OCI-LY3 (cell line): ENCODE measurements at regions not wholly inside any gene's neighbourhood (a gene's known extent, or its start where the extent isn't known, plus 50 kb on each side); places are given as distances from the start of the nearest gene placed in this dataset.

ENCODE experiments used
- H2AFZ ChIP-seq: fragments of 200-600, 300-600 bp; shearing (Covaris generic); 2 replicates; pipeline ENCODE4 v1.6.0; 2014; ENCODE audit warnings: antibody characterized with exemption, low read depth, low read length
- H3K27ac ChIP-seq: fragments of 200-600, 300-600 bp; sonication (generic); 2 replicates; pipeline ENCODE4 v1.5.1; 2014; ENCODE audit warnings: mild to moderate bottlenecking, low read length, moderate library complexity, mixed read lengths
- H3K27me3 ChIP-seq: fragments of 200-600, 300-600 bp; sonication (generic); 2 replicates; pipeline ENCODE4 v1.6.1; 2014; ENCODE audit warnings: low read depth, low read length, mixed read lengths
- H3K36me3 ChIP-seq: fragments of 200-600, 300-600 bp; sonication (generic); replicated peaks from 2 replicates; pipeline ENCODE3; 2014; ENCODE audit warnings: low read depth, low read length, mixed read lengths
- H3K4me1 ChIP-seq: fragments of 300-600, 200-600 bp; sonication (generic); 2 replicates; pipeline ENCODE4 v1.6.1; 2014; ENCODE audit warnings: low read length, mixed read lengths
- H3K4me2 ChIP-seq: fragments of 200-600, 300-600 bp; sonication (generic); 2 replicates; pipeline ENCODE4 v1.6.1; 2014; ENCODE audit warnings: low read length, mixed read lengths
- H3K4me3 ChIP-seq: fragments of 300-600, 200-600 bp; sonication (generic); 2 replicates; pipeline ENCODE4 v1.5.1; 2014; ENCODE audit warnings: antibody characterized with exemption, mild to moderate bottlenecking, low read length, moderate library complexity
- H3K79me2 ChIP-seq: fragments of 300-600, 200-600 bp; shearing (Covaris generic); 2 replicates; pipeline ENCODE4 v1.6.1; 2014; ENCODE audit warnings: mild to moderate bottlenecking, low read length, mixed read lengths
- H3K9ac ChIP-seq: fragments of 300-600, 200-600 bp; shearing (Covaris generic); 2 replicates; pipeline ENCODE4 v1.6.0; 2014; ENCODE audit warnings: mild to moderate bottlenecking, low read length, moderate library complexity
- H3K9me3 ChIP-seq: fragments of 200-600, 300-600 bp; shearing (Covaris generic); 2 replicates; pipeline ENCODE4 v1.6.1; 2014; ENCODE audit warnings: low read length, mixed read lengths; ENCODE audit not compliant: insufficient read depth
- H4K20me1 ChIP-seq: fragments of 200-600, 300-600 bp; sonication (generic); 2 replicates; pipeline ENCODE4 v1.6.1; 2016; ENCODE audit warnings: low read length, mixed read lengths; ENCODE audit not compliant: insufficient read depth
- EZH2phosphoT487 ChIP-seq: fragments of 200-600 bp; shearing (Covaris generic); IDR thresholded peaks from 2 replicates; pipeline ENCODE4 v1.6.1; 2018; ENCODE audit warnings: antibody characterized with exemption, mixed run types, low read depth
- TF ChIP-seq, protein P1 (sequence below): fragments of 200-600, 300-600 bp; sonication (generic); IDR thresholded peaks from 2 replicates; pipeline ENCODE4 v1.5.1; 2014; ENCODE audit warnings: antibody characterized with exemption, low read length, low read depth

- no peaks in the 10 kb centered on the region for H3K27me3 ChIP-seq
- TF ChIP-seq, protein P1, sequence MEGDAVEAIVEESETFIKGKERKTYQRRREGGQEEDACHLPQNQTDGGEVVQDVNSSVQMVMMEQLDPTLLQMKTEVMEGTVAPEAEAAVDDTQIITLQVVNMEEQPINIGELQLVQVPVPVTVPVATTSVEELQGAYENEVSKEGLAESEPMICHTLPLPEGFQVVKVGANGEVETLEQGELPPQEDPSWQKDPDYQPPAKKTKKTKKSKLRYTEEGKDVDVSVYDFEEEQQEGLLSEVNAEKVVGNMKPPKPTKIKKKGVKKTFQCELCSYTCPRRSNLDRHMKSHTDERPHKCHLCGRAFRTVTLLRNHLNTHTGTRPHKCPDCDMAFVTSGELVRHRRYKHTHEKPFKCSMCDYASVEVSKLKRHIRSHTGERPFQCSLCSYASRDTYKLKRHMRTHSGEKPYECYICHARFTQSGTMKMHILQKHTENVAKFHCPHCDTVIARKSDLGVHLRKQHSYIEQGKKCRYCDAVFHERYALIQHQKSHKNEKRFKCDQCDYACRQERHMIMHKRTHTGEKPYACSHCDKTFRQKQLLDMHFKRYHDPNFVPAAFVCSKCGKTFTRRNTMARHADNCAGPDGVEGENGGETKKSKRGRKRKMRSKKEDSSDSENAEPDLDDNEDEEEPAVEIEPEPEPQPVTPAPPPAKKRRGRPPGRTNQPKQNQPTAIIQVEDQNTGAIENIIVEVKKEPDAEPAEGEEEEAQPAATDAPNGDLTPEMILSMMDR = no peak
- no peak for TF ChIP-seq EZH2phosphoT487
- H3K27ac ChIP-seq = no peak overlapping the region
These were observed 384.5 kb upstream of the DDHD1 start for GRCh38 chr14:53537422-53538315.

GRCh38 chr14:53536446-53536845 is 383.3 kb upstream of the DDHD1 start:
- TF ChIP-seq, protein P1 = no peak
- TF ChIP-seq EZH2phosphoT487 = no peak
- H4K20me1 ChIP-seq = no peaks in the 10 kb centered on the region
- no peaks in the 10 kb centered on the region for H3K27me3 ChIP-seq
- H3K4me3 ChIP-seq = no peak overlapping the region
- no peak overlapping the region for H2AFZ ChIP-seq
- no peaks in the 10 kb centered on the region for H3K36me3 ChIP-seq
- no peak overlapping the region for H3K27ac ChIP-seq
- H3K9ac ChIP-seq = no peak overlapping the region
- no peak overlapping the region for H3K4me2 ChIP-seq
- H3K9me3 ChIP-seq = no peaks in the 10 kb centered on the region
- peaks cover 9% of the 10 kb centered on the region for H3K4me1 ChIP-seq
- no peaks in the 10 kb centered on the region for H3K79me2 ChIP-seq

More at GRCh38 chr14:53537422-53538315, 384.5 kb upstream of the DDHD1 start:
- peaks cover 10% of the 10 kb centered on the region for H3K4me1 ChIP-seq
- no peak overlapping the region for H3K9ac ChIP-seq
- H3K36me3 ChIP-seq = no peaks in the 10 kb centered on the region
- no peak overlapping the region for H2AFZ ChIP-seq
- no peaks in the 10 kb centered on the region for H3K79me2 ChIP-seq
- H3K9me3 ChIP-seq = no peaks in the 10 kb centered on the region
- H3K4me2 ChIP-seq = no peak overlapping the region
- H4K20me1 ChIP-seq = no peaks in the 10 kb centered on the region
- H3K4me3 ChIP-seq = no peak overlapping the region

GRCh38 chr14:53534841-53535240 is 381.7 kb upstream of the DDHD1 start:
- no peaks in the 10 kb centered on the region for H3K9me3 ChIP-seq
- H3K4me2 ChIP-seq = no peak overlapping the region
- H3K36me3 ChIP-seq = no peaks in the 10 kb centered on the region
- no peak overlapping the region for H3K4me3 ChIP-seq
- no peaks in the 10 kb centered on the region for H3K27me3 ChIP-seq
- H3K79me2 ChIP-seq = no peaks in the 10 kb centered on the region
- peaks cover 3% of the 10 kb centered on the region for H3K4me1 ChIP-seq
- H3K9ac ChIP-seq = no peak overlapping the region
- TF ChIP-seq, protein P1 = no peak
- no peak for TF ChIP-seq EZH2phosphoT487
- no peak overlapping the region for H3K27ac ChIP-seq
- H2AFZ ChIP-seq = no peak overlapping the region
- H4K20me1 ChIP-seq = no peaks in the 10 kb centered on the region

- Histone ChIP-seq H3K9me3 (no peaks in the 10 kb centered on the region), H3K4me1 (no peaks in the 10 kb centered on the region), H2AFZ (no peak overlapping the region), H4K20me1 (no peaks in the 10 kb centered on the region), H3K36me3 (no peaks in the 10 kb centered on the region), H3K4me2 (no peak overlapping the region), H3K9ac (no peak overlapping the region), H3K27me3 (no peaks in the 10 kb centered on the region), H3K4me3 (no peak overlapping the region), H3K27ac (no peak overlapping the region), H3K79me2 (no peaks in the 10 kb centered on the region)
- TF ChIP-seq, protein P1 = no peak
- TF ChIP-seq EZH2phosphoT487 = no peak
These were observed 380.4 kb upstream of the DDHD1 start for GRCh38 chr14:53533384-53533970.
